Stimulated activated naive CD8-positive, alpha-beta T cell treated with anti-CD3 and anti-CD28 coated beads, Interleukin-15, Interleukin-2, amounts not matched to agents 100 ng/mL and 50 ng/mL, for 24 hours (primary cell): ENCODE measurements at regions not wholly inside any gene's neighbourhood (a gene's known extent, or its start where the extent isn't known, plus 50 kb on each side); places are given as distances from the start of the nearest gene placed in this dataset.

ENCODE experiments used
- H3K27ac Mint-ChIP-seq: one replicate; pipeline ENCODE4 v1.8.0; 2021; ENCODE audit warnings: mild to moderate bottlenecking, mixed read lengths
- H3K27me3 Mint-ChIP-seq: one replicate; pipeline ENCODE4 v1.8.0; 2021; ENCODE audit warnings: mixed read lengths
- H3K36me3 Mint-ChIP-seq: one replicate; pipeline ENCODE4 v1.8.0; 2021; ENCODE audit warnings: low read depth, mixed read lengths
- H3K4me1 Mint-ChIP-seq: one replicate; pipeline ENCODE4 v1.8.0; 2021; ENCODE audit warnings: low read depth, mixed read lengths
- H3K4me3 Mint-ChIP-seq: one replicate; pipeline ENCODE4 v1.8.0; 2021; ENCODE audit warnings: mild to moderate bottlenecking, mixed read lengths
- H3K9me3 Mint-ChIP-seq: one replicate; pipeline ENCODE4 v1.8.0; 2021; ENCODE audit warnings: mixed read lengths

GRCh38 chr2:106941372-106941993 lies 55.5 kb upstream of the ST6GAL2 start:
- Mint-ChIP-seq H3K9me3 (peaks cover 5% of the 10 kb centered on the region), H3K4me1 (no peaks in the 10 kb centered on the region), H3K27ac (no peak overlapping the region), H3K4me3 (no peak overlapping the region), H3K36me3 (no peaks in the 10 kb centered on the region), H3K27me3 (no peaks in the 10 kb centered on the region)

GRCh38 chr2:106943468-106944200 lies 57.7 kb upstream of the ST6GAL2 start:
- Mint-ChIP-seq H3K36me3 (no peaks in the 10 kb centered on the region), H3K4me3 (no peak overlapping the region), H3K27me3 (no peaks in the 10 kb centered on the region), H3K9me3 (peaks cover 5% of the 10 kb centered on the region), H3K27ac (no peak overlapping the region), H3K4me1 (no peaks in the 10 kb centered on the region)

- Mint-ChIP-seq H3K27ac (no peak overlapping the region), H3K27me3 (no peaks in the 10 kb centered on the region), H3K4me3 (no peak overlapping the region), H3K4me1 (no peaks in the 10 kb centered on the region), H3K36me3 (no peaks in the 10 kb centered on the region), H3K9me3 (peaks cover 5% of the 10 kb centered on the region)
Measured at GRCh38 chr2:106944215-106944614, 58.2 kb upstream of the ST6GAL2 start.

- Mint-ChIP-seq H3K27me3 (no peaks in the 10 kb centered on the region), H3K27ac (no peak overlapping the region), H3K36me3 (no peaks in the 10 kb centered on the region), H3K9me3 (no peaks in the 10 kb centered on the region), H3K4me3 (no peak overlapping the region), H3K4me1 (no peaks in the 10 kb centered on the region)
Measured at GRCh38 chr2:106948540-106948939, 62.6 kb upstream of the ST6GAL2 start.

GRCh38 chr2:106953236-106953635 lies 67.3 kb upstream of the ST6GAL2 start:
- H3K4me1 Mint-ChIP-seq = no peaks in the 10 kb centered on the region
- no peaks in the 10 kb centered on the region for H3K9me3 Mint-ChIP-seq
- no peaks in the 10 kb centered on the region for H3K27me3 Mint-ChIP-seq
- no peak overlapping the region for H3K27ac Mint-ChIP-seq
- no peaks in the 10 kb centered on the region for H3K36me3 Mint-ChIP-seq
- H3K4me3 Mint-ChIP-seq = no peak overlapping the region

GRCh38 chr2:106953779-106954178 lies 67.8 kb upstream of the ST6GAL2 start:
- H3K4me1 Mint-ChIP-seq = no peaks in the 10 kb centered on the region
- no peaks in the 10 kb centered on the region for H3K27me3 Mint-ChIP-seq
- H3K36me3 Mint-ChIP-seq = no peaks in the 10 kb centered on the region
- H3K9me3 Mint-ChIP-seq = no peaks in the 10 kb centered on the region
- no peak overlapping the region for H3K27ac Mint-ChIP-seq
- H3K4me3 Mint-ChIP-seq = no peak overlapping the region

GRCh38 chr2:106954304-106954703 lies 68.3 kb upstream of the ST6GAL2 start:
- Mint-ChIP-seq H3K9me3 (no peaks in the 10 kb centered on the region), H3K27ac (no peak overlapping the region), H3K36me3 (no peaks in the 10 kb centered on the region), H3K27me3 (no peaks in the 10 kb centered on the region), H3K4me3 (no peak overlapping the region), H3K4me1 (no peaks in the 10 kb centered on the region)

GRCh38 chr2:106956416-106956815 lies 70.4 kb upstream of the ST6GAL2 start:
- Mint-ChIP-seq H3K9me3 (no peaks in the 10 kb centered on the region), H3K27me3 (no peaks in the 10 kb centered on the region), H3K4me3 (no peak overlapping the region), H3K27ac (no peak overlapping the region), H3K4me1 (no peaks in the 10 kb centered on the region), H3K36me3 (no peaks in the 10 kb centered on the region)

- no peak overlapping the region for H3K4me3 Mint-ChIP-seq
Measured at GRCh38 chr2:106956879-106957278, 70.9 kb upstream of the ST6GAL2 start.

GRCh38 chr2:106959975-106960682 lies 74.2 kb upstream of the ST6GAL2 start:
- Mint-ChIP-seq H3K4me3 (no peak overlapping the region), H3K4me1 (no peaks in the 10 kb centered on the region), H3K36me3 (no peaks in the 10 kb centered on the region), H3K9me3 (no peaks in the 10 kb centered on the region), H3K27me3 (no peaks in the 10 kb centered on the region), H3K27ac (no peak overlapping the region)

More at GRCh38 chr2:106956879-106957278, 70.9 kb upstream of the ST6GAL2 start:
- no peaks in the 10 kb centered on the region for H3K9me3 Mint-ChIP-seq
- no peaks in the 10 kb centered on the region for H3K27me3 Mint-ChIP-seq
- H3K36me3 Mint-ChIP-seq = no peaks in the 10 kb centered on the region
- H3K27ac Mint-ChIP-seq = no peak overlapping the region
- H3K4me1 Mint-ChIP-seq = no peaks in the 10 kb centered on the region

GRCh38 chr2:106960683-106961161 lies 74.8 kb upstream of the ST6GAL2 start:
- no peaks in the 10 kb centered on the region for H3K4me1 Mint-ChIP-seq
- H3K4me3 Mint-ChIP-seq = no peak overlapping the region
- no peaks in the 10 kb centered on the region for H3K9me3 Mint-ChIP-seq
- H3K27ac Mint-ChIP-seq = no peak overlapping the region
- no peaks in the 10 kb centered on the region for H3K27me3 Mint-ChIP-seq
- no peaks in the 10 kb centered on the region for H3K36me3 Mint-ChIP-seq

GRCh38 chr2:106961328-106961727 lies 75.4 kb upstream of the ST6GAL2 start:
- no peak overlapping the region for H3K27ac Mint-ChIP-seq
- H3K36me3 Mint-ChIP-seq = no peaks in the 10 kb centered on the region
- H3K4me1 Mint-ChIP-seq = no peaks in the 10 kb centered on the region
- no peak overlapping the region for H3K4me3 Mint-ChIP-seq
- H3K27me3 Mint-ChIP-seq = no peaks in the 10 kb centered on the region
- no peaks in the 10 kb centered on the region for H3K9me3 Mint-ChIP-seq

GRCh38 chr2:106963156-106963555 lies 77.2 kb upstream of the ST6GAL2 start:
- Mint-ChIP-seq H3K27ac (no peak overlapping the region), H3K27me3 (peaks cover 3% of the 10 kb centered on the region), H3K4me1 (no peaks in the 10 kb centered on the region), H3K36me3 (no peaks in the 10 kb centered on the region), H3K9me3 (peaks cover 4% of the 10 kb centered on the region), H3K4me3 (no peak overlapping the region)

- Mint-ChIP-seq H3K36me3 (no peaks in the 10 kb centered on the region), H3K4me1 (no peaks in the 10 kb centered on the region), H3K9me3 (peaks cover 4% of the 10 kb centered on the region), H3K27ac (no peak overlapping the region), H3K27me3 (peaks cover 3% of the 10 kb centered on the region), H3K4me3 (no peak overlapping the region)
Measured at GRCh38 chr2:106963893-106964292, 77.9 kb upstream of the ST6GAL2 start.

GRCh38 chr2:106965611-106966010 lies 79.6 kb upstream of the ST6GAL2 start:
- Mint-ChIP-seq H3K9me3 (peaks cover 9% of the 10 kb centered on the region), H3K4me1 (no peaks in the 10 kb centered on the region), H3K27me3 (peaks cover 3% of the 10 kb centered on the region), H3K4me3 (no peak overlapping the region), H3K27ac (no peak overlapping the region), H3K36me3 (no peaks in the 10 kb centered on the region)
